NCI-H1048 (cell line): ENCODE measurements at regions not wholly inside any gene's neighbourhood (a gene's known extent, or its start where the extent isn't known, plus 50 kb on each side); places are given as distances from the start of the nearest gene placed in this dataset.

Experiments
- DNase-seq: peaks from one replicate; lab custom pipeline; 2025; lab: John Stamatoyannopoulos, UW

GRCh38 chr4:22870847-22871449 lies 178.2 kb downstream of the GBA3 start:
- DNase-seq, result no peak

- DNase-seq, result no peak
These were observed 176.5 kb downstream of the GBA3 start for GRCh38 chr4:22869235-22869634.
